Fibroblast of pulmonary artery (primary cell): ENCODE measurements at regions not wholly inside any gene's neighbourhood (a gene's known extent, or its start where the extent isn't known, plus 50 kb on each side); places are given as distances from the start of the nearest gene placed in this dataset.

ENCODE experiments used
- DNase-seq: peaks from one replicate; pipeline ENCODE4 v3.0.0-alpha.2; 2010; ENCODE audit warnings: low read depth
- H3K4me3 ChIP-seq: replicated peaks from 2 replicates; pipeline ENCODE4 v1.5.1; 2011; ENCODE audit warnings: low read depth, mild to moderate bottlenecking, control low read depth, low read length, moderate library complexity
- CTCF ChIP-seq: IDR thresholded peaks from 2 replicates; pipeline ENCODE4 v1.5.1; 2011; ENCODE audit warnings: mild to moderate bottlenecking, control low read depth, low read length, inconsistent platforms; ENCODE audit errors: missing control alignments

- no peak overlapping the region for H3K4me3 ChIP-seq
Measured at GRCh38 chr4:59060895-59061294, 1950.7 kb upstream of the IGFBP7 start.

GRCh38 chr4:59063015-59063720, 1953.0 kb upstream of the IGFBP7 start:
- H3K4me3 ChIP-seq: no peak overlapping the region
- DNase-seq: no peak
- no peak for TF ChIP-seq CTCF

More at GRCh38 chr4:59060895-59061294, 1950.7 kb upstream of the IGFBP7 start:
- no peak for TF ChIP-seq CTCF
- DNase-seq: no peak

GRCh38 chr4:59068722-59069418, 1958.7 kb upstream of the IGFBP7 start:
- DNase-seq: no peak
- no peak for TF ChIP-seq CTCF
- H3K4me3 ChIP-seq: no peak overlapping the region

GRCh38 chr4:59086410-59086809, 1976.2 kb upstream of the IGFBP7 start:
- no peak for DNase-seq
- no peak overlapping the region for H3K4me3 ChIP-seq
- TF ChIP-seq CTCF: no peak

GRCh38 chr4:59091146-59092142, 1981.3 kb upstream of the IGFBP7 start:
- H3K4me3 ChIP-seq: no peak overlapping the region
- DNase-seq: no peak
- TF ChIP-seq CTCF: no peak

GRCh38 chr4:59094505-59094904, 1984.3 kb upstream of the IGFBP7 start:
- no peak for DNase-seq
- no peak overlapping the region for H3K4me3 ChIP-seq
- TF ChIP-seq CTCF: no peak
